GM12878 (cell line): ENCODE measurements at regions not wholly inside any gene's neighbourhood (a gene's known extent, or its start where the extent isn't known, plus 50 kb on each side); places are given as distances from the start of the nearest gene placed in this dataset.

ENCODE experiments used
- ATAC-seq: fragments of 200-7000 bp; cut with Tn5 transposase; 3 replicates; pipeline ENCODE4 v1.9.1; 2020; ENCODE audit warnings: mild to moderate bottlenecking, moderate library complexity
- BruUV-seq: library from RNA; stranded (reverse); fragments of 400-500 nt; replicated peaks from 2 replicates; lab custom pipeline; 2021; lab: Mats Ljungman, UMichigan
- CTCF ChIA-PET: fragments of 300-600 bp; sonication (Branson Sonifier 250); formaldehyde crosslinking; extraction: SDS; loops from one replicate; lab custom pipeline; 2021; ENCODE audit warnings: inconsistent platforms; lab: Yijun Ruan, JAX
- POLR2A ChIA-PET: fragments of 350-600 bp; formaldehyde crosslinking; extraction: SDS; loops from one replicate; lab custom pipeline; 2021; ENCODE audit warnings: inconsistent platforms; lab: Charles Lee
- RAD21 ChIA-PET: fragments of 300-600 bp; sonication (Branson Sonifier 250); formaldehyde crosslinking; loops from one replicate; lab custom pipeline; 2023; ENCODE audit warnings: antibody characterized with exemption; ENCODE audit not compliant: unreplicated experiment; lab: Charles Lee
- SMC1A ChIA-PET: fragments of 300-600 bp; sonication (Branson Sonifier 250); formaldehyde crosslinking; loops from one replicate; lab custom pipeline; 2023; ENCODE audit not compliant: unreplicated experiment, uncharacterized antibody; lab: Charles Lee
- DNase-seq: peaks from one replicate; pipeline ENCODE4 v3.0.0-alpha.2; 2011; ENCODE audit warnings: low read depth, low spot score
- FAIRE-seq: peaks from 3 replicates; lab custom pipeline; 2011; peaks lifted over from hg19 to GRCh38; lab: Jason Lieb, UNC
- H2AFZ ChIP-seq: 2 replicates; pipeline ENCODE4 v1.6.0; 2011; ENCODE audit warnings: low read depth, low read length, control low read depth; ENCODE audit not compliant: control insufficient read depth
- H3K27ac ChIP-seq: 2 replicates; pipeline ENCODE4 v1.5.1; 2011; ENCODE audit warnings: control low read depth; ENCODE audit not compliant: control insufficient read depth, insufficient read depth
- H3K27me3 ChIP-seq, 2 experiments: replicated peaks in 1 of 2; 2 replicates each; pipeline versions ENCODE4 v1.6.0 to v1.6.1; 2011; ENCODE audit warnings: low read length in 1 of 2; ENCODE audit not compliant: control insufficient read depth in 2 of 2, insufficient read depth in 2 of 2
- H3K36me3 ChIP-seq, 2 experiments: 2 replicates each; pipeline ENCODE4 v1.5.1; 2011; ENCODE audit warnings: low read length in 1 of 2; ENCODE audit not compliant: control insufficient read depth in 2 of 2, insufficient read depth in 2 of 2
- H3K4me1 ChIP-seq: 2 replicates; pipeline ENCODE4 v1.6.1; 2011; ENCODE audit warnings: mild to moderate bottlenecking, low read length, moderate library complexity, mixed read lengths; ENCODE audit not compliant: control insufficient read depth, insufficient read depth
- H3K4me2 ChIP-seq: 2 replicates; pipeline ENCODE4 v1.6.0; 2011; ENCODE audit warnings: control low read depth; ENCODE audit not compliant: control insufficient read depth, insufficient read depth
- H3K4me3 ChIP-seq: fragments of 200-600 bp; sonication (generic); 2 replicates; pipeline ENCODE4 v1.5.1; 2016
- H3K79me2 ChIP-seq: 2 replicates; pipeline ENCODE4 v1.6.0; 2011; ENCODE audit warnings: low read length; ENCODE audit not compliant: control insufficient read depth, insufficient read depth
- H3K9ac ChIP-seq: 2 replicates; pipeline ENCODE4 v1.8.0; 2011; ENCODE audit warnings: low read length, control low read depth, mixed read lengths; ENCODE audit not compliant: control insufficient read depth, insufficient read depth
- H3K9me3 ChIP-seq: replicated peaks from 3 replicates; pipeline ENCODE4 v1.5.1; 2011; ENCODE audit warnings: mild to moderate bottlenecking, low read length; ENCODE audit not compliant: control insufficient read depth, insufficient read depth
- H4K20me1 ChIP-seq: 2 replicates; pipeline ENCODE4 v1.6.0; 2011; ENCODE audit not compliant: control insufficient read depth, insufficient read depth
- BCL11A ChIP-seq: IDR thresholded peaks from 2 replicates; pipeline ENCODE4 v1.6.1; 2011; ENCODE audit warnings: low read depth, low read length
- BHLHE40 ChIP-seq, 2 experiments: fragments of 450-650 bp in 1 of 2; IDR thresholded peaks; 2 replicates each; pipeline ENCODE4 v1.6.1; 2011 to 2017; ENCODE audit warnings: low read depth in 2 of 2, borderline replicate concordance in 1 of 2, improper control_type of control experiment in 1 of 2, low read length in 1 of 2, mild to moderate bottlenecking in 1 of 2
- BMI1 ChIP-seq: fragments of 450-650 bp; IDR thresholded peaks from 2 replicates; pipeline ENCODE4 v1.6.1; 2016; ENCODE audit warnings: mild to moderate bottlenecking, moderate library complexity, borderline replicate concordance
- CREM ChIP-seq: IDR thresholded peaks from 2 replicates; pipeline ENCODE4 v1.6.1; 2014; ENCODE audit warnings: antibody characterized with exemption, low read depth
- FOS ChIP-seq: IDR thresholded peaks from 3 replicates; pipeline ENCODE4 v1.6.1; 2011; ENCODE audit warnings: borderline replicate concordance; ENCODE audit not compliant: insufficient read length; ENCODE audit errors: extremely low read depth
- IRF4 ChIP-seq: IDR thresholded peaks from 2 replicates; pipeline ENCODE4 v1.6.1; 2011; ENCODE audit warnings: low read depth, low read length
- NKRF ChIP-seq: fragments of 450-650 bp; conservative IDR thresholded peaks from 2 replicates; pipeline ENCODE4 v1.6.1; 2017; ENCODE audit warnings: mild to moderate bottlenecking, moderate library complexity
- NR2C1 ChIP-seq: fragments of 450-650 bp; IDR thresholded peaks from 2 replicates; pipeline ENCODE4 v1.6.1; 2017; ENCODE audit warnings: antibody characterized with exemption, mild to moderate bottlenecking, moderate library complexity
- POU2F2 ChIP-seq: IDR thresholded peaks from 3 replicates; pipeline ENCODE4 v1.6.1; 2011; ENCODE audit warnings: low read depth, mild to moderate bottlenecking, low read length, borderline replicate concordance
- RCOR1 ChIP-seq: conservative IDR thresholded peaks from 2 replicates; pipeline ENCODE4 v1.6.1; 2012; ENCODE audit warnings: low read depth, low read length, improper control_type of control experiment
- RELA ChIP-seq: fragments of 450-650 bp; IDR thresholded peaks from 2 replicates; pipeline ENCODE4 v1.8.0; 2014; ENCODE audit warnings: borderline replicate concordance; ENCODE audit not compliant: partially characterized antibody
- REST ChIP-seq: IDR thresholded peaks from 2 replicates; pipeline ENCODE4 v1.6.1; 2012; ENCODE audit warnings: mild to moderate bottlenecking, low read depth, low read length
- SIX5 ChIP-seq: IDR thresholded peaks from 2 replicates; pipeline ENCODE4 v1.6.1; 2011; ENCODE audit warnings: mild to moderate bottlenecking, low read depth, low read length, moderate library complexity; ENCODE audit not compliant: severe bottlenecking
- SKIL ChIP-seq: fragments of 450-650 bp; IDR thresholded peaks from 2 replicates; pipeline ENCODE4 v1.6.1; 2017; ENCODE audit warnings: mild to moderate bottlenecking, low read depth, inconsistent platforms; ENCODE audit not compliant: poor library complexity, severe bottlenecking
- SUPT20H ChIP-seq: IDR thresholded peaks from 2 replicates; pipeline ENCODE4 v1.6.1; 2011; ENCODE audit warnings: low read depth, mild to moderate bottlenecking, low read length, moderate library complexity, borderline replicate concordance; ENCODE audit not compliant: control insufficient read depth
- SUZ12 ChIP-seq: fragments of 200-600 bp; sonication (generic); IDR thresholded peaks from one replicate; pipeline ENCODE4 v1.6.1; 2018; ENCODE audit warnings: antibody characterized with exemption, mild to moderate bottlenecking; ENCODE audit not compliant: unreplicated experiment
- WGBS: methylation state at CpG from one replicate; pipeline ENCODE4 v1.1.6; 2016; ENCODE audit warnings: low lambda C conversion rate; ENCODE audit not compliant: insufficient replicate concordance, insufficient coverage; ENCODE audit errors: missing lambda C conversion rate; 5-methylcytosine and 5-hydroxymethylcytosine counted together
- in situ Hi-C: fragments of 300-500 bp; cut with MboI; formaldehyde crosslinking; loops from 9 replicates; pipeline ENCODE4 v1.14.3; 2018; ENCODE audit warnings: mixed read lengths
- intact Hi-C: fragments of 100-400 bp; cut with micrococcal nuclease; formaldehyde crosslinking; loops from one replicate; pipeline ENCODE4 v1.14.2; 2022; ENCODE audit not compliant: unreplicated experiment

GRCh38 chr1:48051466-48052126, 54.4 kb upstream of the TRABD2B start:
- WGBS = 61% methylated on average over 5 of the region's 5 CpGs
- intact Hi-C loops (no loop called here), in situ Hi-C loops (no loop called here)
- FAIRE-seq = no peak
- Histone ChIP-seq H3K4me3 (no peak overlapping the region), H3K9ac (no peak overlapping the region), H3K79me2 (no peaks in the 10 kb centered on the region), H4K20me1 (no peaks in the 10 kb centered on the region), H3K27me3 (peaks cover 3 to 4% of the 10 kb centered on the region in 2 experiments), H3K36me3 (no peaks in the 10 kb centered on the region), H3K4me2 (no peak overlapping the region), H2AFZ (no peak overlapping the region), H3K4me1 (no peaks in the 10 kb centered on the region), H3K9me3 (no peaks in the 10 kb centered on the region), H3K27ac (no peak overlapping the region)
- DNase-seq = no peak
- POLR2A ChIA-PET = no interaction called here
- RAD21 ChIA-PET = no interaction called here
- TF ChIP-seq SKIL (no peak), IRF4 (no peak), BMI1 (no peak), POU2F2 (no peak), RCOR1 (no peak), BCL11A (no peak), REST (no peak), SUZ12 (no peak), BHLHE40 (IDR thresholded peaks at IDR 0.05; ENCODE audit: borderline replicate concordance in 1 of 2, low read depth in 2 of 2, low read length in 1 of 2) (no peak), SUPT20H (no peak), RELA (no peak), NKRF (no peak), NR2C1 (no peak), FOS (no peak), CREM (no peak), SIX5 (no peak)
- SMC1A ChIA-PET = no interaction called here
- CTCF ChIA-PET = no interaction called here
- ATAC-seq = no peak
- BruUV-seq = no TSS peak
